ENCODE measurements at regions not wholly inside any gene's neighbourhood (a gene's known extent, or its start where the extent isn't known, plus 50 kb on each side); places are given as distances from the start of the nearest gene placed in this dataset.

DNA sequence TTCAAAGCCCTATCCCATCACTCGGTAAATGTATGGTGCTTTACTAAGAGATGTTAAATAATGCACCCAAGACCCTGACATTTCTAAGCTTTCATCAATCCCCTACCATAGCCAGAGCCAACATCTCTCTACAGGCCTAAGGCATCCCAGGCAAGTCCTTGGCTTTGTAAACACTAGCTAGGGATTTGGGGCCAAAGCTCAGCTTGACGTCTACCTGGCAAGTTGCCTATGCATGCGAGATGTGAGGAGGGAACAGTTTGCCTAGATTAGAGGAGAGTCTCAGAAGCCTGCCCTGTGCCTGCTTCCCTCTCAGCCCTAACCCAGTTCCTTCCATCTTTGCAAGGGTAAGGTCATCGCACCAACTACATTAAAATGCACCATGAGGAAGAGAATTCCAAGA is 221.5 kb upstream of the NCKAP5 start:
- DNase-seq (ENCODE audit: low spot score in 2 of 2), result no peak
- Histone ChIP-seq H3K9me3 (peaks cover 0 to 12% of the 10 kb centered on the region in 2 donors), H3K36me3 (no peaks in the 10 kb centered on the region), H3K4me1 (no peaks in the 10 kb centered on the region), H3K4me3 (no peak overlapping the region), H3K27ac (no peak overlapping the region), H3K27me3 (no peaks in the 10 kb centered on the region)
- intact Hi-C loops (cut with DNase I), result no loop called here
- TF ChIP-seq CTCF (IDR thresholded peaks at IDR 0.05), result no peak

- intact Hi-C loops (cut with DNase I), result no loop called here
- H3K9me3 ChIP-seq, result peaks cover 0 to 16% of the 10 kb centered on the region in 2 donors
- H3K4me3 ChIP-seq, result no peak overlapping the region
- H3K27me3 ChIP-seq, result no peaks in the 10 kb centered on the region
- no peaks in the 10 kb centered on the region for H3K36me3 ChIP-seq
- no peak for TF ChIP-seq CTCF (IDR thresholded peaks at IDR 0.05)
- no peaks in the 10 kb centered on the region for H3K4me1 ChIP-seq
- DNase-seq (ENCODE audit: low spot score in 2 of 2), result no peak
- H3K27ac ChIP-seq, result no peak overlapping the region
Measured at GRCh38 chr2:133790711-133791110, 222.4 kb upstream of the NCKAP5 start.

DNA sequence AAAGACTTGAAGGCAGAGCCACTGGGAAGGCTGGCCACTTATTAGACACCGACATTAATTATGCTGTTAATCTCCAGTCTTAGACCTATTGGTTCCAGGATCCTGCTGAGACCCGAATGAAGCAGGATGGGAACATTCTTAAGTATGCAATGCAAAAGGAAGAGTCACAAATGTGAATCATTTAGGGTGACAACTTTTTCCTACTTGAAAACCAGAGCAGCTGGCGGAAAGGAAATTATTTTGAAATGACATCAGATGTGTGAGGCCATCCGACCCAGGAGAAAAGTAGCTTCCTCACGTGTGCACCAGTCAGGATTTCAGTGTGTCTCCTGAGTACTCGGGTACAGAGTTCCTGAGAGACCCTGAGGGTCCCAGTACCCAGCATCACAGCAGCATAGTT is 222.9 kb upstream of the NCKAP5 start:
- no peak for DNase-seq (ENCODE audit: low spot score in 2 of 2)
- Histone ChIP-seq H3K36me3 (no peaks in the 10 kb centered on the region), H3K4me3 (no peak overlapping the region), H3K9me3 (peaks cover 0 to 16% of the 10 kb centered on the region in 2 donors), H3K4me1 (no peaks in the 10 kb centered on the region), H3K27me3 (no peaks in the 10 kb centered on the region), H3K27ac (no peak overlapping the region)
- no peak for TF ChIP-seq CTCF (IDR thresholded peaks at IDR 0.05)
- intact Hi-C loops (cut with DNase I), result no loop called here

DNA sequence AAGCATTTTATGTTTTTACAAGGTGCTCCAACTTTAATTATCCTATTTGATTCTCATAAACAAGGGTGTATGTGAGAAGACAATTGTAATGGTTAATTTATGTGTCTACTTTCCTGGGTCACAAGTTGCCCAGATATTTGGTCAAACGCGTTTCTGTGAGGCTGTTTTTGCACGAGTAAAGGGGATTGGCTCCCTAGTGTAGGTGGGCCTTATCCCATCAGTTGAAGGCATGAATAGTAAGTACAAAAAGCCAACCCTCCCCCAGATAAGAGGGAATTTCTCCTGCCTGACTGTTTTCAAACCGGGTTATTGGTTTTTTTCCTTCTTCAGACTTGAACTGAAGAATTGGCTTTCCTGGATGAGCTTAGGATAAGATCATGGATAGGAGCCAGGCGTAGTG is 224.0 kb upstream of the NCKAP5 start:
- intact Hi-C loops (cut with DNase I), result no loop called here
- Histone ChIP-seq H3K36me3 (no peaks in the 10 kb centered on the region), H3K27me3 (no peaks in the 10 kb centered on the region), H3K4me1 (no peaks in the 10 kb centered on the region), H3K4me3 (no peak overlapping the region), H3K9me3 (peaks cover 0 to 22% of the 10 kb centered on the region in 2 donors), H3K27ac (no peak overlapping the region)
- no peak for DNase-seq (ENCODE audit: low spot score in 2 of 2)
- TF ChIP-seq CTCF (IDR thresholded peaks at IDR 0.05), result no peak

GRCh38 chr2:133794114-133794513 is 225.9 kb upstream of the NCKAP5 start:
- no peak overlapping the region for H3K4me3 ChIP-seq
- no peaks in the 10 kb centered on the region for H3K36me3 ChIP-seq
- H3K4me1 ChIP-seq, result no peaks in the 10 kb centered on the region
- TF ChIP-seq CTCF (IDR thresholded peaks at IDR 0.05), result no peak
- no peak for DNase-seq (ENCODE audit: low spot score in 2 of 2)
- intact Hi-C loops (cut with DNase I), result no loop called here
- H3K27me3 ChIP-seq, result no peaks in the 10 kb centered on the region
- no peak overlapping the region for H3K27ac ChIP-seq
- H3K9me3 ChIP-seq, result peaks cover 0 to 27% of the 10 kb centered on the region in 2 donors

- Histone ChIP-seq H3K27ac (no peak overlapping the region), H3K27me3 (no peaks in the 10 kb centered on the region), H3K36me3 (no peaks in the 10 kb centered on the region), H3K9me3 (peaks cover 0 to 8% of the 10 kb centered on the region in 2 donors), H3K4me1 (no peaks in the 10 kb centered on the region), H3K4me3 (no peak overlapping the region)
- intact Hi-C loops (cut with DNase I), result no loop called here
- DNase-seq (ENCODE audit: low spot score in 2 of 2), result no peak
- no peak for TF ChIP-seq CTCF (IDR thresholded peaks at IDR 0.05)
Measured at GRCh38 chr2:133801946-133802345, 233.7 kb upstream of the NCKAP5 start.
